Nephron (organoid): ENCODE measurements at regions not wholly inside any gene's neighbourhood (a gene's known extent, or its start where the extent isn't known, plus 50 kb on each side); places are given as distances from the start of the nearest gene placed in this dataset.

Experiments
- H3K27ac Mint-ChIP-seq, 3 experiments: 2 replicates each; pipeline ENCODE4 v1.8.0; 2020; ENCODE audit warnings: mixed read lengths in 3 of 3, mild to moderate bottlenecking in 2 of 3, moderate library complexity in 1 of 3
- H3K27me3 Mint-ChIP-seq: 2 replicates; pipeline ENCODE4 v1.8.0; 2021; ENCODE audit warnings: low read depth, mild to moderate bottlenecking, moderate library complexity, mixed read lengths
- H3K36me3 Mint-ChIP-seq: 2 replicates; pipeline ENCODE4 v1.8.0; 2020; ENCODE audit warnings: low read depth, mixed read lengths
- H3K4me1 Mint-ChIP-seq: 2 replicates; pipeline ENCODE4 v1.8.0; 2020; ENCODE audit warnings: mixed read lengths
- H3K4me3 Mint-ChIP-seq, 3 experiments: 2 replicates each; pipeline ENCODE4 v1.8.0; 2020; ENCODE audit warnings: mild to moderate bottlenecking in 3 of 3, mixed read lengths in 3 of 3, moderate library complexity in 2 of 3
- H3K9me3 Mint-ChIP-seq: 2 replicates; pipeline ENCODE4 v1.8.0; 2020; ENCODE audit warnings: mixed read lengths
- CTCF ChIP-seq, 3 experiments: fragments of 200-600 bp; sonication (generic); IDR thresholded peaks; one replicate each; pipeline ENCODE4 v1.5.0; 2021; ENCODE audit warnings: antibody characterized with exemption in 3 of 3; ENCODE audit not compliant: unreplicated experiment in 3 of 3

GRCh38 chr5:96278981-96279380, 154.1 kb downstream of the PCSK1 start:
- no peak for TF ChIP-seq CTCF (IDR thresholded peaks at IDR 0.05; ENCODE audit: unreplicated experiment in 3 of 3)
- H3K27me3 Mint-ChIP-seq = no peaks in the 10 kb centered on the region
- no peak overlapping the region for H3K27ac Mint-ChIP-seq
- no peak overlapping the region for H3K4me3 Mint-ChIP-seq
- peaks cover 3% of the 10 kb centered on the region for H3K9me3 Mint-ChIP-seq
- no peaks in the 10 kb centered on the region for H3K4me1 Mint-ChIP-seq
- no peaks in the 10 kb centered on the region for H3K36me3 Mint-ChIP-seq

- no peak for TF ChIP-seq CTCF (IDR thresholded peaks at IDR 0.05; ENCODE audit: unreplicated experiment in 3 of 3)
- Mint-ChIP-seq H3K4me3 (no peak overlapping the region), H3K4me1 (no peaks in the 10 kb centered on the region), H3K36me3 (no peaks in the 10 kb centered on the region), H3K9me3 (peaks cover 12% of the 10 kb centered on the region), H3K27ac (no peak overlapping the region), H3K27me3 (no peaks in the 10 kb centered on the region)
Measured at GRCh38 chr5:96275051-96275450, 158.0 kb downstream of the PCSK1 start.

GRCh38 chr5:96265487-96265886, 167.6 kb downstream of the PCSK1 start:
- H3K36me3 Mint-ChIP-seq = peaks cover 6% of the 10 kb centered on the region
- H3K27me3 Mint-ChIP-seq = no peaks in the 10 kb centered on the region
- TF ChIP-seq CTCF (IDR thresholded peaks at IDR 0.05; ENCODE audit: unreplicated experiment in 3 of 3) = no peak
- H3K27ac Mint-ChIP-seq = no peak overlapping the region
- H3K4me3 Mint-ChIP-seq = no peak overlapping the region
- peaks cover 37% of the 10 kb centered on the region for H3K9me3 Mint-ChIP-seq
- no peaks in the 10 kb centered on the region for H3K4me1 Mint-ChIP-seq

- Mint-ChIP-seq H3K4me1 (no peaks in the 10 kb centered on the region), H3K4me3 (no peak overlapping the region), H3K27me3 (no peaks in the 10 kb centered on the region), H3K9me3 (peaks cover 25% of the 10 kb centered on the region), H3K27ac (no peak overlapping the region), H3K36me3 (peaks cover 6% of the 10 kb centered on the region)
- no peak for TF ChIP-seq CTCF (IDR thresholded peaks at IDR 0.05; ENCODE audit: unreplicated experiment in 3 of 3)
Measured at GRCh38 chr5:96264047-96264446, 169.0 kb downstream of the PCSK1 start.

- Mint-ChIP-seq H3K27me3 (no peaks in the 10 kb centered on the region), H3K36me3 (peaks cover 6% of the 10 kb centered on the region), H3K27ac (no peak overlapping the region), H3K9me3 (peaks cover 11% of the 10 kb centered on the region), H3K4me3 (no peak overlapping the region), H3K4me1 (no peaks in the 10 kb centered on the region)
- TF ChIP-seq CTCF (IDR thresholded peaks at IDR 0.05; ENCODE audit: unreplicated experiment in 3 of 3) = no peak
Measured at GRCh38 chr5:96262105-96262504, 170.9 kb downstream of the PCSK1 start.

GRCh38 chr5:96260009-96260408, 173.0 kb downstream of the PCSK1 start:
- Mint-ChIP-seq H3K36me3 (no peaks in the 10 kb centered on the region), H3K27ac (peak overlapping the region in 2 of 3 experiments; percentile 65 to 68), H3K4me1 (no peaks in the 10 kb centered on the region), H3K4me3 (peak overlapping the region in 1 of 3 experiments; percentile 4), H3K27me3 (no peaks in the 10 kb centered on the region), H3K9me3 (no peaks in the 10 kb centered on the region)
- TF ChIP-seq CTCF (IDR thresholded peaks at IDR 0.05; ENCODE audit: unreplicated experiment in 3 of 3) = no peak
